Right renal cortex interstitium (tissue), 3 donors: ENCODE measurements at regions not wholly inside any gene's neighbourhood (a gene's known extent, or its start where the extent isn't known, plus 50 kb on each side); places are given as distances from the start of the nearest gene placed in this dataset.

ENCODE experiments used
- DNase-seq, 3 donors: peaks; one replicate each; pipeline ENCODE4 v3.0.0-alpha.2; 2013; ENCODE audit warnings: low read depth in 3 of 3, low spot score in 2 of 3

DNA sequence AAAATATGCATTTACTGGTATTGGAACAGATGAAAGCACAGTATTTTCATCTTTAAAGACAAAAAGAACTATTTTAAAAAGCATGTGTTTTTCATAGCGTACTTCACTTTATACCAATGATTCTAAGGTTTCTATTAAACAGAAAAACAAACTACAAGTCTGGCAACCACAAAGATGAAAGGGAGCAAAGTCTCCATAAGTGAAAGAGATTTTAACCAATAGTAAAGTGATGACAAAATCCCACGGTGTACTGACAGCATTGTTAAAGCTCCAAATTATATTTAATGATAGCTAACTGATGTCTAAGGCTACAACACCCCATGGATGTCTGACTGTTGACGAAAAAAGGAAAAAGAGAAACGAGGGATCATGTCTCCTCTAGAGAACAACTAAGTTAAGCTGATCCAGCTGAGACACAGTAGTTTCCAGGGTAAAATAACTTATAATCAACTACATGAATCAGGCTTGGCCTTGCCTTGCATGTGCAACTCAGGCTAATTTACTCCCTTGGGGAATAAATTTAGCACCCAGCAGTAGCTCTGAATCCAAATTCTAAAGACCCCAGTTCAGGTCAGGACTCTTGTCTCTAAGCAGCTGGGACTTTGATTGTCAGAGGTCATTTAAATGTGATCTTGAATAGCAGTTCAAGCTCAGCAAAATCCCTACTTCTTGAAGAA, 56.0 kb upstream of the TAB2 start:
- DNase-seq = no peak

- no peak for DNase-seq
Observed at GRCh38 chr6:149263321-149263720, 54.2 kb upstream of the TAB2 start.

GRCh38 chr6:149264629-149265028, 52.9 kb upstream of the TAB2 start:
- no peak for DNase-seq

GRCh38 chr6:149265945-149266344, 51.6 kb upstream of the TAB2 start:
- DNase-seq = no peak

GRCh38 chr6:149266659-149267058, 50.9 kb upstream of the TAB2 start:
- no peak for DNase-seq

GRCh38 chr6:149267072-149267471, 50.4 kb upstream of the TAB2 start:
- no peak for DNase-seq

DNA sequence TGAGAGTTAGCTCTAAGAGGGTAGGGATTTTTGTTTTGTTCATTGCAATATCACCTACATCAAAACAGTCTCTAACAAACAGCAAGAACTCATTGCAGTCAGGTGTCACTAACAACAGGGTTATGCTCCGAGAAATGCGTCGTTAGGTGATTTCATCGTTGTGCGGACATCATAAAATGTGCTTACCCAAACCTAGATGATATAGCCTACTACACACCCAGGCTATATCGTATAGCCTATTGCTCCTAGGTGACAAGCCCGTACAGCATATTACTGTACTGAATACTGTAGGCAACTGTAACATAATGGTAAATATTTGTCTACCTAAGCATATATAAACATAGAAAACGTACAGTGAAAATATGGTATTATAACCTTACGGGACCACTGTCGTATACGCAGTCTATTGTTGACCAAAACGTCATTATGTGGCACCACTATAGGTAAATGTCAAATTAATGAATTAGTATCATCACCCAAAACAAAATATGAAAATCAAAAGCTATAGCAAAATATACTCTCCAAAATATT, 49.9 kb upstream of the TAB2 start:
- no peak for DNase-seq
